Mucosa of descending colon (tissue), 3 donors: ENCODE measurements at regions not wholly inside any gene's neighbourhood (a gene's known extent, or its start where the extent isn't known, plus 50 kb on each side); places are given as distances from the start of the nearest gene placed in this dataset.

ENCODE experiments used
- ATAC-seq: fragments of 200-7000 bp; cut with Tn5 transposase; one replicate; pipeline ENCODE4 v1.9.1; 2020; ENCODE audit warnings: mild to moderate bottlenecking, moderate library complexity
- DNase-seq, 3 donors: peaks; one replicate each; pipeline ENCODE4 v3.0.0-alpha.2; 2020
- H3K36me3 ChIP-seq: fragments of 200-600 bp; one replicate; pipeline ENCODE4 v1.8.0; 2021; ENCODE audit warnings: low read depth, mild to moderate bottlenecking
- H3K4me1 ChIP-seq: fragments of 200-600 bp; one replicate; pipeline ENCODE4 v1.8.0; 2021; ENCODE audit warnings: low read depth, mild to moderate bottlenecking
- H3K4me3 ChIP-seq: fragments of 200-600 bp; one replicate; pipeline ENCODE4 v1.8.0; 2021; ENCODE audit warnings: mild to moderate bottlenecking
- H3K9me3 ChIP-seq: fragments of 200-600 bp; one replicate; pipeline ENCODE4 v1.8.0; 2021; ENCODE audit warnings: mild to moderate bottlenecking
- intact Hi-C, 2 donors: fragments of 100-400 bp; cut with DNase I in 1 of 2; cut with micrococcal nuclease in 1 of 2; formaldehyde crosslinking; loops; one replicate each; pipeline versions ENCODE4 v1.11.0 to v1.11.1; 2022; cut with DNase I, micrococcal nuclease
- TF ChIP-seq, protein P1 (sequence below): fragments of 200-600 bp; IDR thresholded peaks from one replicate; pipeline ENCODE4 v1.8.0; 2022; ENCODE audit warnings: antibody characterized with exemption, mild to moderate bottlenecking
- donor health status: DM: no; HTN: no; CAD: no; lungs with moderate emphysema.
- donor health status: DM: no; HTN: no; CAD: no.
- donor health status: DM: no; HTN: yes; CAD: no.

GRCh38 chr6:113073611-113074191 lies 726.6 kb downstream of the RFPL4B start:
- no peak overlapping the region for H3K4me3 ChIP-seq
- TF ChIP-seq, protein P1, sequence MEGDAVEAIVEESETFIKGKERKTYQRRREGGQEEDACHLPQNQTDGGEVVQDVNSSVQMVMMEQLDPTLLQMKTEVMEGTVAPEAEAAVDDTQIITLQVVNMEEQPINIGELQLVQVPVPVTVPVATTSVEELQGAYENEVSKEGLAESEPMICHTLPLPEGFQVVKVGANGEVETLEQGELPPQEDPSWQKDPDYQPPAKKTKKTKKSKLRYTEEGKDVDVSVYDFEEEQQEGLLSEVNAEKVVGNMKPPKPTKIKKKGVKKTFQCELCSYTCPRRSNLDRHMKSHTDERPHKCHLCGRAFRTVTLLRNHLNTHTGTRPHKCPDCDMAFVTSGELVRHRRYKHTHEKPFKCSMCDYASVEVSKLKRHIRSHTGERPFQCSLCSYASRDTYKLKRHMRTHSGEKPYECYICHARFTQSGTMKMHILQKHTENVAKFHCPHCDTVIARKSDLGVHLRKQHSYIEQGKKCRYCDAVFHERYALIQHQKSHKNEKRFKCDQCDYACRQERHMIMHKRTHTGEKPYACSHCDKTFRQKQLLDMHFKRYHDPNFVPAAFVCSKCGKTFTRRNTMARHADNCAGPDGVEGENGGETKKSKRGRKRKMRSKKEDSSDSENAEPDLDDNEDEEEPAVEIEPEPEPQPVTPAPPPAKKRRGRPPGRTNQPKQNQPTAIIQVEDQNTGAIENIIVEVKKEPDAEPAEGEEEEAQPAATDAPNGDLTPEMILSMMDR: no peak
- no peaks in the 10 kb centered on the region for H3K9me3 ChIP-seq
- no peaks in the 10 kb centered on the region for H3K36me3 ChIP-seq
- H3K4me1 ChIP-seq: no peaks in the 10 kb centered on the region
- intact Hi-C loops: no loop called here
- DNase-seq: no peak
- no peak for ATAC-seq

DNA sequence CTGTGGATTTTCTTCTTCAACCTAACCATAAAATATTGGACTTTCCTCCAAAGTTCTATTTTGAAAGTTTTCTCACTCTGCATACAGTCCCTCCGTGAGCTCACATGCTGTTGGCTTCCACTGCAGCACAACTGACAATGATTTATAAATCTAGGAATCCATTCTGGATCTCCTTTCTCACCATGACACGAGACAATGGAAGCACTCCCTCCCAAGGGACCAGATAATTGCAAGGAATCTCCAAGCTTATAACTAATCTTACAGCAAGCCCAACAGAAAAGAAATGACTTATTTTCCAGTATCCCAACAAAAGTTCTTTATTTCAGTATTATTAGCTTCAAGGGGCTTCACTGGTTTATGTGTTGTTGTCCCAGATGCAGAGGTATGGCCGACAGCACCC lies 729.0 kb downstream of the RFPL4B start:
- Histone ChIP-seq H3K36me3 (no peaks in the 10 kb centered on the region), H3K9me3 (no peaks in the 10 kb centered on the region), H3K4me1 (no peaks in the 10 kb centered on the region), H3K4me3 (no peak overlapping the region)
- DNase-seq: no peak
- ATAC-seq: no peak
- TF ChIP-seq, protein P1: no peak
- intact Hi-C loops: no loop called here

DNA sequence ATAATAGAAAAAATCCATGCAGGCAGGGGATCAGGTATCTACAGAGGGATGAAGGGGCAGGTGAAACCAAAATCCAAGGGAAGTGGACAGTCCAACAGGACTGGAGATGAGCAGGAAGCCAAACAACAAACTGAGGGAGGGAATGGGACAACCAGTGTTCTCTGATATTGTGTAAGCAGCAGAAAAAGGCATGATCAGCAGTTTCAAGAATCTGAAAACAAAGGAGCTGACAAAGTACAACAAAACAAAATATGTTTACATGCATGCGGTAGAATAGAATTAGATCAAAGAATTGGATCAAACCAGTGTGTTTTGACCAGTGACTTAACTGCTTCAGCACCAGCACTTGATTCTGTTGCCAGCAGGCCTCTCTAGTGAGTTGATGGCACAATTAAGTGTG lies 729.7 kb downstream of the RFPL4B start:
- intact Hi-C loops: no loop called here
- TF ChIP-seq, protein P1: no peak
- ATAC-seq: no peak
- no peaks in the 10 kb centered on the region for H3K4me1 ChIP-seq
- H3K4me3 ChIP-seq: no peak overlapping the region
- no peak for DNase-seq
- H3K36me3 ChIP-seq: no peaks in the 10 kb centered on the region
- no peaks in the 10 kb centered on the region for H3K9me3 ChIP-seq

DNA sequence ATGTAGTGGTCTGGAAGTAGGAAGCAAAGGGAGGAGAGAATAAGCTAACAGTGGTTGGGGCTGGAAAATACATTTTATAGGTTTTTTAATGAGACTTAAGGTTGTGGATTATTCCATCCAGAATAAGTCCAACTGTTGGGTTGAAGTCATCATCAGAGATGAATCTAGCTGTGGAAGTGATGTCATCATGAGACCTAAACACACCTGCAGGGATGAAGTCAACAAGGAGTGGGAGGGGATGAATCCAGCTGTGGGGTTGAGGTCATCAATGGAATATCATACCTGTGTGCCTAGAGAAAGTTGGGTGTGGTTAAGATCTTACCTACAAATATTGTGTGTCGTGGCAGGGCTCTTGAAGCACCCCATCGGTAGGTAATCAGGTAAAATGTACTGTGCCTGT lies 730.7 kb downstream of the RFPL4B start:
- intact Hi-C loops: no loop called here
- no peaks in the 10 kb centered on the region for H3K9me3 ChIP-seq
- TF ChIP-seq, protein P1: no peak
- ATAC-seq (no peak), DNase-seq (no peak)
- no peaks in the 10 kb centered on the region for H3K36me3 ChIP-seq
- no peaks in the 10 kb centered on the region for H3K4me1 ChIP-seq
- no peak overlapping the region for H3K4me3 ChIP-seq

GRCh38 chr6:113078791-113079190 lies 731.7 kb downstream of the RFPL4B start:
- H3K9me3 ChIP-seq: no peaks in the 10 kb centered on the region
- ATAC-seq: no peak
- no peak overlapping the region for H3K4me3 ChIP-seq
- no peaks in the 10 kb centered on the region for H3K36me3 ChIP-seq
- intact Hi-C loops: no loop called here
- no peak for DNase-seq
- no peaks in the 10 kb centered on the region for H3K4me1 ChIP-seq
- TF ChIP-seq, protein P1: no peak

DNA sequence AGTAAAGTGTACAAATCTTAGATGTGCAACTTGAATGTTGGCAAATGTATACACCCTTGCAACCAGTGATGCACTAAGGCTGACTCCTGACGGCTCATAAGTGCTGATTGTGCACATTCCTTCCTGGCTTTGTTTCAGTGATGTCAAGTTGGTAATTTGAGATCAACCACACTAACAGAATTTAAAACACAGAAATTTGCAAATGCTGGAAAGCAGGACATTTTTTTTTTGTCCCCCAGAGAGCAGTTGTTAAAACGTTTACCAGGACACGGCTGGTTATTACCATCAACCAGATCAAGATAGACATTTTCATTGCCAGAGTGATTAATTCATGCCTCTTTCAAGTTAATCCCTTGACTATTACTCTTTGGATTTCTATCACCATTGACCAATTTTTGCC lies 735.6 kb downstream of the RFPL4B start:
- Histone ChIP-seq H3K4me1 (no peaks in the 10 kb centered on the region), H3K4me3 (no peak overlapping the region), H3K36me3 (no peaks in the 10 kb centered on the region), H3K9me3 (no peaks in the 10 kb centered on the region)
- TF ChIP-seq, protein P1: no peak
- intact Hi-C loops: no loop called here
- DNase-seq (no peak), ATAC-seq (no peak)
